Ovary (tissue), 7 donors: ENCODE measurements at regions not wholly inside any gene's neighbourhood (a gene's known extent, or its start where the extent isn't known, plus 50 kb on each side); places are given as distances from the start of the nearest gene placed in this dataset.

Source experiments
- DNase-seq, 5 donors: peaks; one replicate each; pipeline ENCODE4 v3.0.0-alpha.2; 2019 to 2020
- H3K27ac ChIP-seq, 2 donors: fragments of 200-600 bp; one replicate each; pipeline versions ENCODE4 v1.5.1 to v1.8.0; 2019 to 2022
- H3K27me3 ChIP-seq: fragments of 200-600 bp; one replicate; pipeline ENCODE4 v1.8.0; 2022
- H3K36me3 ChIP-seq: fragments of 200-600 bp; sonication (generic); one replicate; pipeline ENCODE4 v1.5.1; 2019
- H3K4me1 ChIP-seq: one replicate; pipeline ENCODE4 v1.8.1; 2013; ENCODE audit warnings: mild to moderate bottlenecking, moderate library complexity; ENCODE audit not compliant: insufficient read depth
- H3K4me3 ChIP-seq: fragments of 200-600 bp; sonication (generic); one replicate; pipeline ENCODE4 v1.5.1; 2017
- H3K9me3 ChIP-seq, 2 donors: fragments of 200-600 bp in 1 of 2; sonication (generic) in 1 of 2; one replicate each; pipeline versions ENCODE4 v1.5.1 to v1.8.1; 2013 to 2019; ENCODE audit warnings: mild to moderate bottlenecking in 1 of 2, moderate library complexity in 1 of 2
- CTCF ChIP-seq, 3 donors: fragments of 450-650 bp in 2 of 3; fragments of 200-600 bp in 1 of 3; IDR thresholded peaks; one replicate each; pipeline versions ENCODE4 v1.5.1 to v1.8.0; 2016 to 2022; ENCODE audit warnings: antibody characterized with exemption in 3 of 3, mild to moderate bottlenecking in 1 of 3
- EP300 ChIP-seq: sonication (generic); formaldehyde crosslinking; IDR thresholded peaks from one replicate; pipeline ENCODE4 v1.6.1; 2017; ENCODE audit warnings: antibody characterized with exemption
- POLR2A ChIP-seq: fragments of 450-650 bp; IDR thresholded peaks from one replicate; pipeline ENCODE4 v1.6.1; 2017; ENCODE audit warnings: antibody characterized with exemption, mild to moderate bottlenecking, moderate library complexity
- WGBS, 3 donors: extraction: QIAGEN DNeasy Blood & Tissue Kit in 1 of 3; methylation state at CpG; one replicate each; pipeline versions ENCODE4 v1.1.5 to v1.1.7; 2013 to 2017; 5-methylcytosine and 5-hydroxymethylcytosine counted together
- intact Hi-C, 4 donors: fragments of 100-400 bp; cut with DNase I; formaldehyde crosslinking; loops; one replicate each; pipeline versions ENCODE4 v1.11.0 to v1.15.1; 2022 to 2023
- donor health status: DM: no; HTN: no; CAD: no; lungs with moderate emphysema.
- donor health status: DM: no; HTN: no; CAD: no.
- donor health status: Bipolar disorder and iron deficiency.
- donor health status: DM: no; HTN: no; CAD: no.
- donor health status: DM: yes; HTN: yes; CAD: no.

GRCh38 chr5:18503797-18504328 lies 869.6 kb downstream of the TAF11L14 start:
- Histone ChIP-seq H3K4me1 (no peaks in the 10 kb centered on the region), H3K36me3 (no peaks in the 10 kb centered on the region), H3K27ac (no peak overlapping the region), H3K27me3 (no peaks in the 10 kb centered on the region), H3K9me3 (no peaks in the 10 kb centered on the region), H3K4me3 (no peak overlapping the region)
- intact Hi-C loops, result no loop called here
- no peak for DNase-seq
- TF ChIP-seq CTCF (IDR thresholded peaks at IDR 0.05) (no peak), EP300 (no peak), POLR2A (no peak)
- WGBS, 3 donors, result 84 to 90% (median 84%) methylated on average over 4 of the region's 4 CpGs

GRCh38 chr5:18507114-18507513 lies 872.9 kb downstream of the TAF11L14 start:
- Histone ChIP-seq H3K27ac (no peak overlapping the region), H3K27me3 (no peaks in the 10 kb centered on the region), H3K4me1 (no peaks in the 10 kb centered on the region), H3K9me3 (no peaks in the 10 kb centered on the region), H3K36me3 (no peaks in the 10 kb centered on the region), H3K4me3 (no peak overlapping the region)
- TF ChIP-seq CTCF (IDR thresholded peaks at IDR 0.05) (no peak), EP300 (no peak), POLR2A (no peak)
- WGBS, 3 donors, result 78 to 91% (median 83%) methylated on average over 1 of the region's 1 CpG
- no peak for DNase-seq
- intact Hi-C loops, result no loop called here

- Histone ChIP-seq H3K27ac (no peak overlapping the region), H3K36me3 (no peaks in the 10 kb centered on the region), H3K4me1 (no peaks in the 10 kb centered on the region), H3K27me3 (no peaks in the 10 kb centered on the region), H3K9me3 (no peaks in the 10 kb centered on the region), H3K4me3 (no peak overlapping the region)
- intact Hi-C loops, result no loop called here
- no peak for DNase-seq
- TF ChIP-seq EP300, result no peak
- no peak for TF ChIP-seq CTCF (IDR thresholded peaks at IDR 0.05)
- no peak for TF ChIP-seq POLR2A
- WGBS, 3 donors, result 88 to 90% (median 89%) methylated on average over 6 of the region's 6 CpGs
Observed at GRCh38 chr5:18517641-18518380, 883.6 kb downstream of the TAF11L14 start.

GRCh38 chr5:18523380-18523779 lies 889.1 kb downstream of the TAF11L14 start:
- WGBS, 3 donors, result 66 to 75% (median 66%) methylated on average over 2 of the region's 2 CpGs
- no peak for TF ChIP-seq CTCF (IDR thresholded peaks at IDR 0.05)
- no peak for TF ChIP-seq POLR2A
- TF ChIP-seq EP300, result no peak

More at GRCh38 chr5:18523380-18523779, 889.1 kb downstream of the TAF11L14 start:
- intact Hi-C loops, result no loop called here
- Histone ChIP-seq H3K4me1 (no peaks in the 10 kb centered on the region), H3K27ac (no peak overlapping the region), H3K36me3 (no peaks in the 10 kb centered on the region), H3K4me3 (no peak overlapping the region), H3K9me3 (no peaks in the 10 kb centered on the region), H3K27me3 (no peaks in the 10 kb centered on the region)
- DNase-seq, result no peak
